Stomach (tissue), 8 donors: ENCODE measurements at regions not wholly inside any gene's neighbourhood (a gene's known extent, or its start where the extent isn't known, plus 50 kb on each side); places are given as distances from the start of the nearest gene placed in this dataset.
"Not testable (repeated sequence)": the region's sequence is repeated elsewhere in the genome, so short reads cannot be mapped to it uniquely, and the experiment has no call there.

Experiments
- DNase-seq, 2 donors: peaks; one replicate each; pipeline versions ENCODE4 v3.0.0 to v3.0.0-alpha.2; 2013 to 2019
- H3K27ac ChIP-seq, 5 donors: fragments of 200-600 bp in 4 of 5; sonication (generic) in 4 of 5; one replicate each; pipeline ENCODE4 v1.5.1; 2013 to 2019; ENCODE audit warnings: mild to moderate bottlenecking in 1 of 5, moderate library complexity in 1 of 5
- H3K27me3 ChIP-seq, 3 donors: fragments of 200-600 bp; sonication (generic); one replicate each; pipeline ENCODE4 v1.5.1; 2017 to 2019; ENCODE audit warnings: mixed run types in 1 of 3
- H3K36me3 ChIP-seq, 4 donors: fragments of 200-600 bp; sonication (generic); 1 replicate in 3 of 4; 2 replicates in 1 of 4; pipeline ENCODE4 v1.5.1; 2016 to 2019
- H3K4me1 ChIP-seq, 4 donors: fragments of 200-600 bp; sonication (generic); one replicate each; pipeline ENCODE4 v1.5.1; 2016 to 2019
- H3K4me3 ChIP-seq, 4 donors: fragments of 200-600 bp; sonication (generic) in 3 of 4; one replicate each; pipeline ENCODE4 v1.5.1; 2016 to 2019; ENCODE audit warnings: mild to moderate bottlenecking in 1 of 4
- H3K9me3 ChIP-seq, 4 donors: fragments of 200-600 bp; sonication (generic); one replicate each; pipeline ENCODE4 v1.5.1; 2016 to 2019
- CTCF ChIP-seq, 7 experiments: fragments of 450-650 bp in 4 of 7; fragments of 200-600 bp in 3 of 7; sonication (generic) in 3 of 7; IDR thresholded peaks; one replicate each; pipeline ENCODE4 v1.5.1; 2016 to 2019; ENCODE audit warnings: antibody characterized with exemption in 7 of 7, control low read depth in 2 of 7, mild to moderate bottlenecking in 1 of 7
- EP300 ChIP-seq: sonication (generic); formaldehyde crosslinking; IDR thresholded peaks from one replicate; pipeline ENCODE4 v1.6.1; 2017; ENCODE audit warnings: antibody characterized with exemption
- POLR2A ChIP-seq, 4 donors: fragments of 450-650 bp; IDR thresholded peaks; one replicate each; pipeline ENCODE4 v1.6.1; 2016; ENCODE audit warnings: antibody characterized with exemption in 4 of 4, control low read depth in 2 of 4, mild to moderate bottlenecking in 1 of 4, moderate library complexity in 1 of 4
- POLR2AphosphoS5 ChIP-seq, 3 donors: sonication (generic); formaldehyde crosslinking; IDR thresholded peaks; one replicate each; pipeline ENCODE4 v1.6.1; 2016; ENCODE audit warnings: antibody characterized with exemption in 3 of 3
- WGBS, 5 donors: extraction: QIAGEN DNeasy Blood & Tissue Kit in 3 of 5; methylation state at CpG; one replicate each; pipeline versions ENCODE4 v1.1.5 to v1.1.7; 2013 to 2018; 5-methylcytosine and 5-hydroxymethylcytosine counted together
- intact Hi-C: fragments of 100-400 bp; cut with DNase I; formaldehyde crosslinking; loops from one replicate; pipeline ENCODE4 v1.15.1; 2023; ENCODE audit warnings: low total_unique reads
- donor health status: healthy with polysubstance abuse.
- donor health status: Bipolar disorder and iron deficiency.
- donor health status: healthy.

- 57 to 80% (median 70%) methylated on average over 4 of the region's 4 CpGs for WGBS, 5 donors
- intact Hi-C loops: no loop called here
- TF ChIP-seq EP300: no peak
- TF ChIP-seq CTCF (IDR thresholded peaks at IDR 0.05): no peak
- no peak for TF ChIP-seq POLR2AphosphoS5 (IDR thresholded peaks at IDR 0.05)
- no peak for TF ChIP-seq POLR2A (IDR thresholded peaks at IDR 0.05)
- peaks cover 0 to 24% (median 12%) of the 10 kb centered on the region in 4 donors for H3K9me3 ChIP-seq
- no peak overlapping the region for H3K4me3 ChIP-seq
- H3K27me3 ChIP-seq: no peaks in the 10 kb centered on the region
- H3K27ac ChIP-seq: no peak overlapping the region
- H3K4me1 ChIP-seq: peaks cover 0 to 7% (median 5%) of the 10 kb centered on the region in 4 donors
- H3K36me3 ChIP-seq: no peaks in the 10 kb centered on the region
- no peak for DNase-seq
These were observed 110.0 kb downstream of the ENC1 start for GRCh38 chr5:74530326-74531050.

GRCh38 chr5:74529101-74529500, 111.4 kb downstream of the ENC1 start:
- TF ChIP-seq POLR2A (IDR thresholded peaks at IDR 0.05) (no peak), POLR2AphosphoS5 (IDR thresholded peaks at IDR 0.05) (no peak), CTCF (IDR thresholded peaks at IDR 0.05) (no peak), EP300 (no peak)
- no peak overlapping the region for H3K27ac ChIP-seq
- intact Hi-C loops: no loop called here
- peaks cover 0 to 21% (median 8%) of the 10 kb centered on the region in 4 donors for H3K9me3 ChIP-seq
- H3K4me1 ChIP-seq: peaks cover 0 to 7% (median 5%) of the 10 kb centered on the region in 4 donors
- H3K36me3 ChIP-seq: no peaks in the 10 kb centered on the region
- WGBS, 5 donors: 55 to 87% (median 75%) methylated on average over 7 of the region's 7 CpGs
- no peak for DNase-seq
- H3K27me3 ChIP-seq: no peaks in the 10 kb centered on the region
- no peak overlapping the region for H3K4me3 ChIP-seq

- TF ChIP-seq CTCF (IDR thresholded peaks at IDR 0.05): no peak
- TF ChIP-seq EP300: no peak
- no peak for TF ChIP-seq POLR2A (IDR thresholded peaks at IDR 0.05)
- no peak for TF ChIP-seq POLR2AphosphoS5 (IDR thresholded peaks at IDR 0.05)
These were observed 114.4 kb downstream of the ENC1 start for GRCh38 chr5:74526111-74526510.

GRCh38 chr5:74524767-74525166, 115.8 kb downstream of the ENC1 start:
- H3K4me1 ChIP-seq, DNase-seq, H3K4me3 ChIP-seq, H3K27me3 ChIP-seq, intact Hi-C loops, H3K36me3 ChIP-seq, H3K27ac ChIP-seq: not testable (repeated sequence)
- WGBS, 5 donors: 91 to 97% (median 94%) methylated on average over 3 of the region's 3 CpGs
- H3K9me3 ChIP-seq: peaks cover 0 to 21% (median 12%) of the 10 kb centered on the region in 4 donors

More at GRCh38 chr5:74526111-74526510, 114.4 kb downstream of the ENC1 start:
- Histone ChIP-seq H3K4me1 (peaks cover 0 to 7% (median 5%) of the 10 kb centered on the region in 4 donors), H3K4me3 (no peak overlapping the region), H3K27ac (no peak overlapping the region), H3K36me3 (no peaks in the 10 kb centered on the region), H3K27me3 (no peaks in the 10 kb centered on the region), H3K9me3 (peaks cover 0 to 21% (median 12%) of the 10 kb centered on the region in 4 donors)
- 81 to 90% (median 90%) methylated on average over 1 of the region's 1 CpG for WGBS, 5 donors
- intact Hi-C loops: no loop called here
- no peak for DNase-seq

- intact Hi-C loops, H3K27ac ChIP-seq, H3K4me1 ChIP-seq, H3K4me3 ChIP-seq, DNase-seq, H3K36me3 ChIP-seq, H3K27me3 ChIP-seq: not testable (repeated sequence)
- peaks cover 0 to 21% (median 12%) of the 10 kb centered on the region in 4 donors for H3K9me3 ChIP-seq
- 93 to 100% (median 95%) methylated on average over 1 to 4 of the region's 4 CpGs for WGBS, 5 donors
These were observed 116.8 kb downstream of the ENC1 start for GRCh38 chr5:74523698-74524097.

- intact Hi-C loops, H3K27ac ChIP-seq, H3K36me3 ChIP-seq, H3K4me1 ChIP-seq, H3K4me3 ChIP-seq, DNase-seq, H3K27me3 ChIP-seq: not testable (repeated sequence)
- H3K9me3 ChIP-seq: peaks cover 0 to 21% (median 12%) of the 10 kb centered on the region in 4 donors
- WGBS, 5 donors: 95 to 98% (median 97%) methylated on average over 2 of the region's 2 CpGs
These were observed 117.7 kb downstream of the ENC1 start for GRCh38 chr5:74522838-74523237.
